NB4 (cell line): ENCODE measurements at regions not wholly inside any gene's neighbourhood (a gene's known extent, or its start where the extent isn't known, plus 50 kb on each side); places are given as distances from the start of the nearest gene placed in this dataset.

Experiments
- CTCF ChIP-seq: IDR thresholded peaks from one replicate; pipeline ENCODE4 v1.5.1; 2012; ENCODE audit warnings: low read depth, low read length
- MAX ChIP-seq: IDR thresholded peaks from 2 replicates; pipeline ENCODE4 v1.6.1; 2011; ENCODE audit warnings: low read depth, low read length
- POLR2A ChIP-seq: IDR thresholded peaks from 2 replicates; pipeline ENCODE4 v1.6.1; 2011; ENCODE audit warnings: mild to moderate bottlenecking; ENCODE audit not compliant: insufficient read length; ENCODE audit errors: extremely low read depth

- no peak for TF ChIP-seq CTCF
- TF ChIP-seq POLR2A: no peak
- TF ChIP-seq MAX: no peak
These were observed 209.3 kb downstream of the TDRD15 start for GRCh38 chr2:21332993-21333625.
